IMR-90 (cell line): ENCODE measurements at regions not wholly inside any gene's neighbourhood (a gene's known extent, or its start where the extent isn't known, plus 50 kb on each side); places are given as distances from the start of the nearest gene placed in this dataset.

ENCODE experiments used
- ATAC-seq: fragments of 200-7000 bp; cut with Tn5 transposase; 2 replicates; pipeline ENCODE4 v1.9.1; 2020; ENCODE audit warnings: low read depth, mild to moderate bottlenecking, moderate library complexity
- BruUV-seq: library from RNA; stranded (reverse); fragments of 400-500 nt; replicated peaks from 2 replicates; lab custom pipeline; 2021; lab: Mats Ljungman, UMichigan
- CTCF ChIA-PET: fragments of 300-600 bp; formaldehyde crosslinking; extraction: SDS; loops from one replicate; lab custom pipeline; 2021; ENCODE audit warnings: antibody characterized with exemption; lab: Yijun Ruan, JAX
- POLR2A ChIA-PET: fragments of 300-600 bp; sonication (Branson Sonifier 250); formaldehyde crosslinking; loops from one replicate; lab custom pipeline; 2022; ENCODE audit warnings: antibody characterized with exemption; ENCODE audit not compliant: unreplicated experiment; lab: Charles Lee
- DNase-seq: peaks from one replicate; pipeline ENCODE4 v3.0.0; 2013
- H2AFZ ChIP-seq: replicated peaks from 2 replicates; pipeline ENCODE3; 2013; ENCODE audit warnings: low read length, mild to moderate bottlenecking; ENCODE audit not compliant: poor library complexity
- H2AK5ac ChIP-seq: 2 replicates; pipeline ENCODE4 v1.6.1; 2013; ENCODE audit warnings: low read depth, low read length, inconsistent platforms
- H2AK9ac ChIP-seq: replicated peaks from 2 replicates; pipeline ENCODE3; 2013; ENCODE audit warnings: mild to moderate bottlenecking, low read depth, low read length, moderate library complexity; ENCODE audit not compliant: poor library complexity
- H2BK120ac ChIP-seq: 2 replicates; pipeline ENCODE4 v1.6.1; 2013; ENCODE audit warnings: low read depth, low read length, inconsistent platforms
- H2BK15ac ChIP-seq: 3 replicates; pipeline ENCODE4 v1.6.1; 2013; ENCODE audit warnings: low read depth, low read length, inconsistent platforms
- H2BK20ac ChIP-seq: 2 replicates; pipeline ENCODE4 v1.6.1; 2013; ENCODE audit warnings: low read depth, mild to moderate bottlenecking, inconsistent platforms, low read length, moderate library complexity
- H2BK5ac ChIP-seq: 2 replicates; pipeline ENCODE4 v1.6.1; 2013; ENCODE audit warnings: mild to moderate bottlenecking, low read depth, low read length, inconsistent platforms; ENCODE audit not compliant: poor library complexity, severe bottlenecking
- H3K14ac ChIP-seq: replicated peaks from 2 replicates; pipeline ENCODE4 v1.6.1; 2013; ENCODE audit warnings: low read depth, low read length, inconsistent platforms
- H3K18ac ChIP-seq: 2 replicates; pipeline ENCODE4 v1.6.1; 2013; ENCODE audit warnings: low read depth, low read length, control low read depth
- H3K23ac ChIP-seq: 2 replicates; pipeline ENCODE4 v1.6.1; 2013; ENCODE audit warnings: low read depth, low read length, inconsistent platforms
- H3K27ac ChIP-seq: 2 replicates; pipeline ENCODE4 v1.5.1; 2013; ENCODE audit warnings: mild to moderate bottlenecking, control low read depth, low read length; ENCODE audit not compliant: insufficient read depth
- H3K27me3 ChIP-seq: 2 replicates; pipeline ENCODE4 v1.6.1; 2013; ENCODE audit warnings: low read length; ENCODE audit not compliant: control insufficient read depth, insufficient read depth
- H3K36me3 ChIP-seq: 2 replicates; pipeline ENCODE4 v1.6.1; 2013; ENCODE audit warnings: low read length, mixed read lengths; ENCODE audit not compliant: control insufficient read depth, insufficient read depth
- H3K4ac ChIP-seq: 2 replicates; pipeline ENCODE4 v1.6.1; 2013; ENCODE audit warnings: low read depth, low read length, inconsistent platforms
- H3K4me1 ChIP-seq: 2 replicates; pipeline ENCODE4 v1.6.1; 2013; ENCODE audit warnings: low read length, mixed read lengths; ENCODE audit not compliant: control insufficient read depth, insufficient read depth
- H3K4me2 ChIP-seq: 2 replicates; pipeline ENCODE4 v1.6.1; 2013; ENCODE audit warnings: low read depth, mild to moderate bottlenecking, control low read depth, low read length, moderate library complexity
- H3K4me3 ChIP-seq: 2 replicates; pipeline ENCODE4 v1.5.1; 2013; ENCODE audit warnings: low read depth, mild to moderate bottlenecking, control low read depth, low read length, moderate library complexity; ENCODE audit not compliant: insufficient read depth
- H3K56ac ChIP-seq: 2 replicates; pipeline ENCODE4 v1.6.1; 2013; ENCODE audit warnings: low read length, inconsistent platforms; ENCODE audit not compliant: insufficient read depth; ENCODE audit errors: extremely low read depth
- H3K79me1 ChIP-seq, 2 experiments: 2 replicates each; pipeline ENCODE4 v1.6.1; 2013; ENCODE audit warnings: low read length in 2 of 2, inconsistent platforms in 1 of 2, low read depth in 1 of 2
- H3K9ac ChIP-seq: 2 replicates; pipeline ENCODE4 v1.6.1; 2013; ENCODE audit warnings: low read depth, low read length, control low read depth
- H3K9me1 ChIP-seq: 2 replicates; pipeline ENCODE4 v1.6.1; 2013; ENCODE audit warnings: low read length, inconsistent platforms; ENCODE audit not compliant: insufficient read depth
- H3K9me3 ChIP-seq: 2 replicates; pipeline ENCODE4 v1.6.1; 2013; ENCODE audit warnings: low read length; ENCODE audit not compliant: control insufficient read depth, insufficient read depth
- H4K20me1 ChIP-seq: 2 replicates; pipeline ENCODE4 v1.6.1; 2013; ENCODE audit warnings: low read length, inconsistent platforms; ENCODE audit not compliant: insufficient read depth
- H4K5ac ChIP-seq: 2 replicates; pipeline ENCODE4 v1.6.1; 2013; ENCODE audit warnings: mild to moderate bottlenecking, low read depth, low read length, control low read depth
- H4K8ac ChIP-seq, 2 experiments: 2 replicates each; pipeline ENCODE4 v1.6.1; 2013; ENCODE audit warnings: low read depth in 2 of 2, low read length in 2 of 2, control low read depth in 1 of 2, inconsistent platforms in 1 of 2
- H4K91ac ChIP-seq: 2 replicates; pipeline ENCODE4 v1.6.1; 2013; ENCODE audit warnings: low read depth, low read length, inconsistent platforms; ENCODE audit not compliant: insufficient read depth
- CHD1 ChIP-seq: IDR thresholded peaks from 2 replicates; pipeline ENCODE4 v1.6.1; 2012; ENCODE audit warnings: low read depth, low read length, improper control_type of control experiment
- MAZ ChIP-seq: IDR thresholded peaks from 2 replicates; pipeline ENCODE4 v1.6.1; 2012; ENCODE audit warnings: low read depth, mild to moderate bottlenecking, low read length, improper control_type of control experiment, moderate library complexity, borderline replicate concordance
- SMC3 ChIP-seq: fragments of 150-350 bp; IDR thresholded peaks from 2 replicates; pipeline ENCODE4 v1.6.1; 2016; ENCODE audit warnings: low read depth, mild to moderate bottlenecking, antibody characterized with exemption, low read length, moderate library complexity
- WGBS, 2 experiments: methylation state at CpG; one replicate each; pipeline versions ENCODE4 v1.1.5 to v1.1.7; 2013; ENCODE audit warnings: missing lambda C conversion rate in 2 of 2; ENCODE audit not compliant: insufficient read length in 1 of 2; ENCODE audit errors: extremely low coverage in 2 of 2; 5-methylcytosine and 5-hydroxymethylcytosine counted together
- dilution Hi-C: fragments of 300-500 bp; cut with HindIII; formaldehyde crosslinking; loops from one replicate; pipeline ENCODE4 v1.14.3; 2018; ENCODE audit warnings: low sequenced_read_pairs; ENCODE audit not compliant: unreplicated experiment
- in situ Hi-C: fragments of 300-500 bp; cut with MboI; formaldehyde crosslinking; loops from 3 replicates; pipeline ENCODE4 v1.14.3; 2019; ENCODE audit warnings: low sequenced_read_pairs, inconsistent platforms, mixed read lengths
- intact Hi-C: fragments of 100-400 bp; cut with micrococcal nuclease; formaldehyde crosslinking; loops from 2 replicates; pipeline ENCODE4 v1.10.0; 2022
- TF ChIP-seq, protein P1 (sequence below): fragments of 150-350 bp; IDR thresholded peaks from 2 replicates; pipeline ENCODE4 v1.6.1; 2016; ENCODE audit warnings: low read depth, mild to moderate bottlenecking, low read length, moderate library complexity, borderline replicate concordance
- TF ChIP-seq, protein P2 (sequence below): fragments of 150-350 bp; IDR thresholded peaks from 2 replicates; pipeline ENCODE4 v1.6.1; 2017; ENCODE audit warnings: mild to moderate bottlenecking, antibody characterized with exemption, low read length, low read depth
- TF ChIP-seq, protein P3 (sequence below): conservative IDR thresholded peaks from 2 replicates; pipeline ENCODE4 v1.5.1; 2012; ENCODE audit warnings: mild to moderate bottlenecking, low read depth, low read length, improper control_type of control experiment

DNA sequence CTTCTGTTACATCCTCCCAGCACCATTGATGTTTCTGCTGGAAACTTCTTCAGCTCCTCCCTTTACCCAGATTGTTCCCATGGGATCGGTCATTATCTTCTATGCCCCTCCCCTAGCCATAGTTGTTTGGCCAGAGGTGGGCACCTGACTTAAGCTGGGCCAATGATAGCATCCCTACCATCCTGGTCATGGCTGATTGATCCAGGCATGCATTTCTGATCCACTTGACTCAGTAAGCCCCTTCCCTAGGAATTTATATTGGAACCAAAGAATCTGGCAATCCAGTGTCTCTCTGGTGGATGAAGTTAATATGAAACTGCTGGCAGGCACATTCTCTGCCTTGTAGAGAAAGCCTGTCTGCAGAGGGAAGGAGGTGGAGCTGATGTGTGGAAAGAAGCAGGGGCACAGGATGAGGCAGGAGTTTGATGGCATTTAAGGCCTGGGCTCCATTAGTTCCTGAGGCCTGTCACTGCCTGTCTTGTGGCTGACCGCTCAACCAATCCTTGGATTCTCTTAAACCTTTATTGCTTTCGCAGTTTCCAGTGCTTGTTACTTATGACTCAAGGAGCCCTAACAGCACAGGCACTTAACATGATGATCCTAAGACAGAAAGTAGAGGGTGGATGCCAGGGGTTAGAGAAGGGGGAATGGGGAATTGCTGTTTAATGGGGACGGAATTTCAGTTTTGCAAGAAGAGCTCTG, 152.4 kb downstream of the ABCC12 start:
- Histone ChIP-seq H4K8ac (no peak overlapping the region), H2AK5ac (no peak overlapping the region), H4K5ac (no peak overlapping the region), H3K18ac (no peak overlapping the region), H3K9me1 (no peaks in the 10 kb centered on the region), H4K20me1 (no peaks in the 10 kb centered on the region), H3K27ac (no peak overlapping the region), H3K4ac (no peak overlapping the region), H4K91ac (no peak overlapping the region), H3K23ac (no peak overlapping the region), H3K9me3 (no peaks in the 10 kb centered on the region), H3K4me1 (no peaks in the 10 kb centered on the region), H2BK5ac (no peak overlapping the region), H2BK20ac (no peak overlapping the region), H3K56ac (no peak overlapping the region), H2AFZ (no peak overlapping the region), H3K79me1 (no peaks in the 10 kb centered on the region), H2BK15ac (no peak overlapping the region), H2BK120ac (no peak overlapping the region), H3K9ac (no peak overlapping the region), H2AK9ac (no peak overlapping the region), H3K27me3 (peaks cover 2% of the 10 kb centered on the region; the same call in 1 of the 2 replicates), H3K4me3 (no peak overlapping the region), H3K14ac (no peak overlapping the region), H3K4me2 (no peak overlapping the region), H3K36me3 (no peaks in the 10 kb centered on the region)
- dilution Hi-C loops = no loop called here
- TF ChIP-seq, protein P1, sequence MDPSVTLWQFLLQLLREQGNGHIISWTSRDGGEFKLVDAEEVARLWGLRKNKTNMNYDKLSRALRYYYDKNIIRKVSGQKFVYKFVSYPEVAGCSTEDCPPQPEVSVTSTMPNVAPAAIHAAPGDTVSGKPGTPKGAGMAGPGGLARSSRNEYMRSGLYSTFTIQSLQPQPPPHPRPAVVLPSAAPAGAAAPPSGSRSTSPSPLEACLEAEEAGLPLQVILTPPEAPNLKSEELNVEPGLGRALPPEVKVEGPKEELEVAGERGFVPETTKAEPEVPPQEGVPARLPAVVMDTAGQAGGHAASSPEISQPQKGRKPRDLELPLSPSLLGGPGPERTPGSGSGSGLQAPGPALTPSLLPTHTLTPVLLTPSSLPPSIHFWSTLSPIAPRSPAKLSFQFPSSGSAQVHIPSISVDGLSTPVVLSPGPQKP = no peak
- TF ChIP-seq CHD1 (no peak), MAZ (no peak), SMC3 (no peak)
- TF ChIP-seq, protein P2, sequence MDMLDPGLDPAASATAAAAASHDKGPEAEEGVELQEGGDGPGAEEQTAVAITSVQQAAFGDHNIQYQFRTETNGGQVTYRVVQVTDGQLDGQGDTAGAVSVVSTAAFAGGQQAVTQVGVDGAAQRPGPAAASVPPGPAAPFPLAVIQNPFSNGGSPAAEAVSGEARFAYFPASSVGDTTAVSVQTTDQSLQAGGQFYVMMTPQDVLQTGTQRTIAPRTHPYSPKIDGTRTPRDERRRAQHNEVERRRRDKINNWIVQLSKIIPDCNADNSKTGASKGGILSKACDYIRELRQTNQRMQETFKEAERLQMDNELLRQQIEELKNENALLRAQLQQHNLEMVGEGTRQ = no peak
- TF ChIP-seq, protein P3, sequence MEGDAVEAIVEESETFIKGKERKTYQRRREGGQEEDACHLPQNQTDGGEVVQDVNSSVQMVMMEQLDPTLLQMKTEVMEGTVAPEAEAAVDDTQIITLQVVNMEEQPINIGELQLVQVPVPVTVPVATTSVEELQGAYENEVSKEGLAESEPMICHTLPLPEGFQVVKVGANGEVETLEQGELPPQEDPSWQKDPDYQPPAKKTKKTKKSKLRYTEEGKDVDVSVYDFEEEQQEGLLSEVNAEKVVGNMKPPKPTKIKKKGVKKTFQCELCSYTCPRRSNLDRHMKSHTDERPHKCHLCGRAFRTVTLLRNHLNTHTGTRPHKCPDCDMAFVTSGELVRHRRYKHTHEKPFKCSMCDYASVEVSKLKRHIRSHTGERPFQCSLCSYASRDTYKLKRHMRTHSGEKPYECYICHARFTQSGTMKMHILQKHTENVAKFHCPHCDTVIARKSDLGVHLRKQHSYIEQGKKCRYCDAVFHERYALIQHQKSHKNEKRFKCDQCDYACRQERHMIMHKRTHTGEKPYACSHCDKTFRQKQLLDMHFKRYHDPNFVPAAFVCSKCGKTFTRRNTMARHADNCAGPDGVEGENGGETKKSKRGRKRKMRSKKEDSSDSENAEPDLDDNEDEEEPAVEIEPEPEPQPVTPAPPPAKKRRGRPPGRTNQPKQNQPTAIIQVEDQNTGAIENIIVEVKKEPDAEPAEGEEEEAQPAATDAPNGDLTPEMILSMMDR = no peak
- intact Hi-C loops = no loop called here
- ChIA-PET CTCF (interaction anchor here (0.6 kb wide), 1 partner anchor 490 kb away, joined by 3 read pairs; no protein-coding TSS in a partner anchor), POLR2A (no interaction called here)
- no TSS peak for BruUV-seq
- ATAC-seq = no peak
- WGBS, 2 experiments = no CpG with 5 or more reads among the region's 4 CpGs
- in situ Hi-C loops = no loop called here
- DNase-seq = no peak
